HG03432 (cell line): ENCODE measurements at regions not wholly inside any gene's neighbourhood (a gene's known extent, or its start where the extent isn't known, plus 50 kb on each side); places are given as distances from the start of the nearest gene placed in this dataset.
A peak's percentile ranks its signal among the peaks of the same experiment; 100 is the strongest.
"Not testable (repeated sequence)": the region's sequence is repeated elsewhere in the genome, so short reads cannot be mapped to it uniquely, and the experiment has no call there.

Source experiments
- ATAC-seq: cut with Tn5 transposase; IDR thresholded peaks from one replicate; pipeline ENCODE4 v1.9.1; 2021; ENCODE audit warnings: mild to moderate bottlenecking, moderate library complexity; ENCODE audit not compliant: unreplicated experiment

GRCh38 chr10:86579883-86580520 is 58.4 kb upstream of the WAPL start:
- no peak for ATAC-seq

GRCh38 chr10:86580521-86580891 is 58.9 kb upstream of the WAPL start:
- no peak for ATAC-seq

- peak; percentile 83 for ATAC-seq
Measured at GRCh38 chr10:86583983-86584382, 62.4 kb upstream of the WAPL start.

- ATAC-seq = peak; percentile 88
Measured at GRCh38 chr10:86585037-86585929, 63.7 kb upstream of the WAPL start.

- ATAC-seq = no peak
Measured at GRCh38 chr10:86586516-86586915, 64.9 kb upstream of the WAPL start.

GRCh38 chr10:86588781-86589180 is 65.6 kb upstream of the OPN4 start:
- ATAC-seq = not testable (repeated sequence)

- no peak for ATAC-seq
Measured at GRCh38 chr10:86591436-86591835, 62.9 kb upstream of the OPN4 start.

GRCh38 chr10:86592413-86592812 is 61.9 kb upstream of the OPN4 start:
- no peak for ATAC-seq

GRCh38 chr10:86594535-86594934 is 59.8 kb upstream of the OPN4 start:
- ATAC-seq = no peak

GRCh38 chr10:86595496-86595895 is 58.9 kb upstream of the OPN4 start:
- ATAC-seq = no peak

GRCh38 chr10:86596266-86596665 is 58.1 kb upstream of the OPN4 start:
- ATAC-seq = no peak

GRCh38 chr10:86597306-86597705 is 57.0 kb upstream of the OPN4 start:
- ATAC-seq = no peak

- ATAC-seq = no peak
Measured at GRCh38 chr10:86598151-86598550, 56.2 kb upstream of the OPN4 start.

GRCh38 chr10:86599041-86599440 is 55.3 kb upstream of the OPN4 start:
- ATAC-seq = no peak

GRCh38 chr10:86599729-86600128 is 54.6 kb upstream of the OPN4 start:
- ATAC-seq = peak; percentile 79

GRCh38 chr10:86600296-86600695 is 54.1 kb upstream of the OPN4 start:
- no peak for ATAC-seq

- ATAC-seq = no peak
Measured at GRCh38 chr10:86601956-86602602, 52.3 kb upstream of the OPN4 start.

- no peak for ATAC-seq
Measured at GRCh38 chr10:86603256-86603655, 51.1 kb upstream of the OPN4 start.
